Mucosa of rectum (tissue), 2 donors: ENCODE measurements at regions not wholly inside any gene's neighbourhood (a gene's known extent, or its start where the extent isn't known, plus 50 kb on each side); places are given as distances from the start of the nearest gene placed in this dataset.

Experiments
- H3K27ac ChIP-seq, 2 donors: one replicate each; pipeline ENCODE4 v1.7.0; 2013; ENCODE audit warnings: inconsistent platforms in 2 of 2, low read depth in 2 of 2, low read length in 2 of 2
- H3K27me3 ChIP-seq, 2 donors: one replicate each; pipeline ENCODE4 v1.7.0; 2013; ENCODE audit warnings: low read length in 2 of 2; ENCODE audit not compliant: control insufficient read depth in 2 of 2, insufficient read depth in 2 of 2
- H3K36me3 ChIP-seq, 2 donors: one replicate each; pipeline ENCODE4 v1.7.0; 2013; ENCODE audit warnings: low read length in 2 of 2; ENCODE audit not compliant: control insufficient read depth in 2 of 2, insufficient read depth in 2 of 2
- H3K4me1 ChIP-seq, 2 donors: one replicate each; pipeline ENCODE4 v1.7.0; 2013; ENCODE audit warnings: low read length in 2 of 2, mild to moderate bottlenecking in 1 of 2; ENCODE audit not compliant: control insufficient read depth in 2 of 2, insufficient read depth in 2 of 2
- H3K4me3 ChIP-seq, 2 donors: one replicate each; pipeline ENCODE4 v1.7.0; 2013; ENCODE audit warnings: low read length in 2 of 2
- H3K9ac ChIP-seq, 2 donors: one replicate each; pipeline ENCODE4 v1.7.0; 2013; ENCODE audit warnings: low read length in 2 of 2, low read depth in 1 of 2, mild to moderate bottlenecking in 1 of 2
- H3K9me3 ChIP-seq, 2 donors: one replicate each; pipeline ENCODE4 v1.7.0; 2013; ENCODE audit warnings: low read length in 2 of 2; ENCODE audit not compliant: control insufficient read depth in 2 of 2
- donor health status: healthy.
- donor health status: Normal muscosa, but diverticular disease.

- H3K9me3 ChIP-seq, result no peaks in the 10 kb centered on the region
- H3K27me3 ChIP-seq, result no peaks in the 10 kb centered on the region
- H3K36me3 ChIP-seq, result no peaks in the 10 kb centered on the region
- H3K27ac ChIP-seq, result no peak overlapping the region
- no peaks in the 10 kb centered on the region for H3K4me1 ChIP-seq
- no peak overlapping the region for H3K4me3 ChIP-seq
- no peak overlapping the region for H3K9ac ChIP-seq
Measured at GRCh38 chr4:31307029-31307428, 586.9 kb downstream of the PCDH7 start.

- no peaks in the 10 kb centered on the region for H3K27me3 ChIP-seq
- H3K36me3 ChIP-seq, result no peaks in the 10 kb centered on the region
- no peaks in the 10 kb centered on the region for H3K4me1 ChIP-seq
Measured at GRCh38 chr4:31324814-31325213, 604.6 kb downstream of the PCDH7 start.

GRCh38 chr4:31325300-31325699, 605.1 kb downstream of the PCDH7 start:
- no peak overlapping the region for H3K9ac ChIP-seq
- H3K4me1 ChIP-seq, result no peaks in the 10 kb centered on the region
- H3K27ac ChIP-seq, result no peak overlapping the region
- no peaks in the 10 kb centered on the region for H3K36me3 ChIP-seq
- H3K4me3 ChIP-seq, result no peak overlapping the region
- no peaks in the 10 kb centered on the region for H3K27me3 ChIP-seq
- no peaks in the 10 kb centered on the region for H3K9me3 ChIP-seq

More at GRCh38 chr4:31324814-31325213, 604.6 kb downstream of the PCDH7 start:
- H3K27ac ChIP-seq, result no peak overlapping the region
- H3K9me3 ChIP-seq, result no peaks in the 10 kb centered on the region
- no peak overlapping the region for H3K9ac ChIP-seq
- no peak overlapping the region for H3K4me3 ChIP-seq

GRCh38 chr4:31327031-31327430, 606.9 kb downstream of the PCDH7 start:
- no peak overlapping the region for H3K9ac ChIP-seq
- H3K36me3 ChIP-seq, result no peaks in the 10 kb centered on the region
- H3K27me3 ChIP-seq, result no peaks in the 10 kb centered on the region
- no peaks in the 10 kb centered on the region for H3K9me3 ChIP-seq
- no peak overlapping the region for H3K4me3 ChIP-seq
- H3K4me1 ChIP-seq, result no peaks in the 10 kb centered on the region
- no peak overlapping the region for H3K27ac ChIP-seq

GRCh38 chr4:31328932-31329331, 608.8 kb downstream of the PCDH7 start:
- H3K27me3 ChIP-seq, result no peaks in the 10 kb centered on the region
- no peak overlapping the region for H3K4me3 ChIP-seq
- H3K4me1 ChIP-seq, result no peaks in the 10 kb centered on the region
- H3K27ac ChIP-seq, result no peak overlapping the region
- H3K9ac ChIP-seq, result no peak overlapping the region
- H3K36me3 ChIP-seq, result no peaks in the 10 kb centered on the region
- no peaks in the 10 kb centered on the region for H3K9me3 ChIP-seq

- Histone ChIP-seq H3K27ac (no peak overlapping the region), H3K36me3 (no peaks in the 10 kb centered on the region), H3K9ac (no peak overlapping the region), H3K27me3 (no peaks in the 10 kb centered on the region), H3K4me1 (no peaks in the 10 kb centered on the region), H3K4me3 (no peak overlapping the region), H3K9me3 (no peaks in the 10 kb centered on the region)
Measured at GRCh38 chr4:31334086-31334910, 614.1 kb downstream of the PCDH7 start.

GRCh38 chr4:31338000-31338399, 617.8 kb downstream of the PCDH7 start:
- no peaks in the 10 kb centered on the region for H3K4me1 ChIP-seq
- H3K9me3 ChIP-seq, result no peaks in the 10 kb centered on the region
- H3K4me3 ChIP-seq, result no peak overlapping the region
- H3K9ac ChIP-seq, result no peak overlapping the region
- no peaks in the 10 kb centered on the region for H3K36me3 ChIP-seq
- no peaks in the 10 kb centered on the region for H3K27me3 ChIP-seq
- no peak overlapping the region for H3K27ac ChIP-seq

- Histone ChIP-seq H3K4me3 (no peak overlapping the region), H3K9ac (no peak overlapping the region), H3K27ac (no peak overlapping the region), H3K4me1 (no peaks in the 10 kb centered on the region), H3K27me3 (no peaks in the 10 kb centered on the region), H3K36me3 (no peaks in the 10 kb centered on the region), H3K9me3 (peaks cover 0 to 4% of the 10 kb centered on the region in 2 donors)
Measured at GRCh38 chr4:31341601-31342359, 621.6 kb downstream of the PCDH7 start.

- no peak overlapping the region for H3K27ac ChIP-seq
- no peak overlapping the region for H3K9ac ChIP-seq
- no peaks in the 10 kb centered on the region for H3K4me1 ChIP-seq
- H3K9me3 ChIP-seq, result peaks cover 0 to 4% of the 10 kb centered on the region in 2 donors
- no peaks in the 10 kb centered on the region for H3K36me3 ChIP-seq
- no peak overlapping the region for H3K4me3 ChIP-seq
- no peaks in the 10 kb centered on the region for H3K27me3 ChIP-seq
Measured at GRCh38 chr4:31343061-31343460, 622.9 kb downstream of the PCDH7 start.

GRCh38 chr4:31349907-31350306, 629.7 kb downstream of the PCDH7 start:
- no peak overlapping the region for H3K9ac ChIP-seq
- no peak overlapping the region for H3K27ac ChIP-seq
- H3K9me3 ChIP-seq, result no peaks in the 10 kb centered on the region
- no peaks in the 10 kb centered on the region for H3K4me1 ChIP-seq
- no peaks in the 10 kb centered on the region for H3K36me3 ChIP-seq
- H3K27me3 ChIP-seq, result no peaks in the 10 kb centered on the region
- no peak overlapping the region for H3K4me3 ChIP-seq
